ENCODE measurements at regions not wholly inside any gene's neighbourhood (a gene's known extent, or its start where the extent isn't known, plus 50 kb on each side); places are given as distances from the start of the nearest gene placed in this dataset.

- TF ChIP-seq CTCF (IDR thresholded peaks at IDR 0.05): no peak
- no peak for TF ChIP-seq POLR2A (IDR thresholded peaks at IDR 0.05)
These were observed 112.8 kb upstream of the ARHGAP20 start for GRCh38 chr11:110824912-110825620.
